Left colon (tissue), 2 donors: ENCODE measurements at regions not wholly inside any gene's neighbourhood (a gene's known extent, or its start where the extent isn't known, plus 50 kb on each side); places are given as distances from the start of the nearest gene placed in this dataset.
"Not testable (repeated sequence)": the region's sequence is repeated elsewhere in the genome, so short reads cannot be mapped to it uniquely, and the experiment has no call there.

ENCODE experiments used
- ATAC-seq: fragments of 200-7000 bp; cut with Tn5 transposase; one replicate; pipeline ENCODE4 v1.9.1; 2020; ENCODE audit warnings: mild to moderate bottlenecking, moderate library complexity
- DNase-seq, 2 donors: peaks; one replicate each; pipeline ENCODE4 v3.0.0-alpha.2; 2020
- intact Hi-C, 2 donors: fragments of 100-400 bp; cut with DNase I in 1 of 2; cut with micrococcal nuclease in 1 of 2; formaldehyde crosslinking; loops; one replicate each; pipeline versions ENCODE4 v1.11.2 to v1.14.0; 2022; cut with DNase I, micrococcal nuclease
- donor health status: DM: no; HTN: no; CAD: no.
- donor health status: DM: yes; HTN: yes; CAD: no.

DNA sequence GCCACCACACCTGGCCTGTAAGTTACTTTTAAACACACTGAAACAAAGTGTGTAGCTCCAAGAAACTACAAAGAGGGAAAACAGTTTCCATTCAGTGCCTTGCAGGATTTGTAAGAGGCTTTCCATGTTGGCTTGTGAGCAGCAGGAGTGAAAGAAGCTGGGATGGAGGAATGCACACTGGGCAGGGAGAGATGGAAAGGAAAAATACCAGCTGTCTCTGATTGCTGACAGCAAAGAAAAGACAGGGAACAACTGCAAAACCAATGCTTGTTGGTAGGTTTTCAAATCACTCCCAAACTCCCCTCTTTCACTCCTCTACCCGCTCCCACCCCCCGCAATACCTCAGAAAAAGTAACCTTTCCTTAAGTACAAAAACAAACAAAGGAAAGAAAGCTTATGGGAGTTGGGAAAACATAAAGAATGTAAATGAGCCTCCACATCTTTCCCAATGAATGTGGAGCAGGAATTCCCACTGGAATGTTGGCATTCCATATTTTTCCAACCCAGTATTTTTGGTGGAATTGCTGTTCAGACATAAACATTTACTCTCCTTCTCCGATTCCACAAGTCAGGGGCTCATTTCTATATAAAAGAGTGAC, 166.1 kb downstream of the THBS2 start:
- intact Hi-C loops = no loop called here
- ATAC-seq = no peak
- DNase-seq = no peak

- not testable (repeated sequence) for ATAC-seq
Measured at GRCh38 chr6:169086616-169087015, 167.0 kb downstream of the THBS2 start.

GRCh38 chr6:169086020-169086419, 167.6 kb downstream of the THBS2 start:
- intact Hi-C loops = no loop called here
- ATAC-seq = no peak
- DNase-seq = no peak

More at GRCh38 chr6:169086616-169087015, 167.0 kb downstream of the THBS2 start:
- intact Hi-C loops, DNase-seq: not testable (repeated sequence)

DNA sequence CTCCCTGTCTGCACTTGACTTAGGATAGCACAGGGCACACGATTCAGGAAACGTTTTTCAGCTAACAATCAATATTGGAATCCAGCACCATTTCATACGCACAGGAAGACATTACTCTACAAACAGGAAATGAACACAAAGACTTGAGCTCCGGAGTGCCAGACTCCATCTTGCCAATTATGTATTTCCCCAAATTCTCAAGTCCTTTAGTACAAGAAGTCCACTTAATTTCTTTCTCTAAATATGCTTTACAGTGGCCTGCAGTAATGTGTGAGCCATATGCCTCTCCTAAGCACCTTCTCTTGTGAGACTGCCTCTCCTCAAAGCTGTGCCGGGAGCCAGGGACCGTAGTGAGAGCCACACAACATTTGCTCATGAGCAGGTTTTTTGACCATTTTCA, 168.2 kb downstream of the THBS2 start:
- DNase-seq = no peak
- intact Hi-C loops = no loop called here
- no peak for ATAC-seq

DNA sequence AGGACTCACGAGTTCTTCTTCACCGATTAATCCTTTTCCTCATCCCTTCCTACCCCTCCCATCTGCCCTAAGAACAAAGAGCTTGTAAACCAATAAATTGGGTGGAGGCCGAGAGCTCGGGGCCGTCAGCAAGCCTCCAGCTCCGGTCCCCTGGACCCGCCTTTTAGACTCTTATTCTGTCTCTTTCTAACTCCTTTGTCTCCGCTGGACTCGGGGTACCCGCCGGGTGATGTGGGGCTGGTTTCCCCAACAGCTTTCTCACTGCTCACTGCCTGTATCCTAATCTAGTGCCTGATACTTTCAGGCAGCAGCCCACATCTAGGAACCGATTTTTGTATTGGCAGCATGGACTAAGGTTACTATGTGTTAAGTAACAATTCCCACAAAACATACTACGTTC, 169.1 kb downstream of the THBS2 start:
- DNase-seq, intact Hi-C loops, ATAC-seq: not testable (repeated sequence)

- DNase-seq (no peak), ATAC-seq (no peak)
- intact Hi-C loops = no loop called here
Measured at GRCh38 chr6:169084067-169084466, 169.6 kb downstream of the THBS2 start.

DNA sequence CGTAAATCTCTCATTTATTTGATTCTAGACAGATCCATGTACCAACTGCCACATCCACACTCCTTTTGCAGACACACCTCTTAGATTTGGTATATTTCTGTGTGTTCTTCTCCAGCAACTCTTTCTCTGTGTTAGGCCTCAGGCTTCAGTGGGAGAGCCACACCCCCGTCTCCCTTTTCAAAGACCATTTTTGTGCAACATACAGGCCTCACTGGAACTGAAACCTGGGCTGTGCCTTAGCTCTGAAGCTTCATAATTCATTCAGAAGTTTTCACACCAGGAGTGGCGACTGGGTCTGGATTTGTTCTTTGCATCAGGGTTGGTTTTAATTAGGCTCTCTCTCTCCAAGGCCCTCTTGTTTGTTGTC, 170.2 kb downstream of the THBS2 start:
- ATAC-seq (no peak), DNase-seq (no peak)
- intact Hi-C loops = no loop called here

GRCh38 chr6:169082817-169083507, 170.7 kb downstream of the THBS2 start:
- no peak for ATAC-seq
- no peak for DNase-seq
- intact Hi-C loops = no loop called here

GRCh38 chr6:169082093-169082492, 171.6 kb downstream of the THBS2 start:
- no peak for DNase-seq
- intact Hi-C loops = no loop called here
- ATAC-seq = no peak

DNA sequence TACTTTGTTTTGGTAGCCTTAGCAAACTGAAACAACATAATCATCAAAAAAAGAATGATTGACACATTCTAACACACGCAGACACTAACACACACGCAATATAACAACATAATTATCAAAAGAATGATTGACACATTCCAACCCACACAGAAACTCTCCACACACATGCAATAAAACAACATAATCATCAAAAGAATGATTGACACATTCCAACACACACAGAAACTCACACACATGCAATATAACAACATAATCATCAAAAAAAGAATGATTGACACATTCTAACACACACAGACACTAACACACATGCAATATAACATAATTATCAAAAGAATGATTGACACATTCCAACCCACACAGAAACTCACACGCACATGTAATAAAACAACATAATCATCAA, 172.4 kb downstream of the THBS2 start:
- ATAC-seq (no peak), DNase-seq (no peak)
- intact Hi-C loops = no loop called here

DNA sequence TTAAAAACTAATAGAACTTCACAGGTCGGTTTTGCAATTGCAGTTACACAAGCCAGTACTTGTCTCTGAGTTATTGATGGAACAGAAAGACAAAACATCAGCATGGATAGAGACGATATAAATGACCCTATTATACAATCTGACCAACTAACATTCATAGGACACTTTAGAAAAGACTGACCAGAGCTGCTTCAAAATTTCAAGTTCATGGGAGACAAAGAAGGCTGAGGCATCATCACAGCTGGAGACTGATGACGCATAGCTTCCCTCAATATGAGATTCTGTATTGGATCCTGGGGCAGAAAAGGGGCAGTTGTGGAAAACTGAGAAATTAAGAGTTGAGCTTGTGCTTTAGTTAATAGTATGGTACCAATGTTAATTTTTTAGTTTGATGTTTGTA, 174.0 kb downstream of the THBS2 start:
- DNase-seq = no peak
- ATAC-seq = no peak
- intact Hi-C loops = no loop called here

GRCh38 chr6:169078399-169079145, 175.1 kb downstream of the THBS2 start:
- ATAC-seq = no peak
- DNase-seq = no peak
- intact Hi-C loops = no loop called here

- ATAC-seq (no peak), DNase-seq (no peak)
- intact Hi-C loops = no loop called here
Measured at GRCh38 chr6:169075915-169076654, 177.6 kb downstream of the THBS2 start.

DNA sequence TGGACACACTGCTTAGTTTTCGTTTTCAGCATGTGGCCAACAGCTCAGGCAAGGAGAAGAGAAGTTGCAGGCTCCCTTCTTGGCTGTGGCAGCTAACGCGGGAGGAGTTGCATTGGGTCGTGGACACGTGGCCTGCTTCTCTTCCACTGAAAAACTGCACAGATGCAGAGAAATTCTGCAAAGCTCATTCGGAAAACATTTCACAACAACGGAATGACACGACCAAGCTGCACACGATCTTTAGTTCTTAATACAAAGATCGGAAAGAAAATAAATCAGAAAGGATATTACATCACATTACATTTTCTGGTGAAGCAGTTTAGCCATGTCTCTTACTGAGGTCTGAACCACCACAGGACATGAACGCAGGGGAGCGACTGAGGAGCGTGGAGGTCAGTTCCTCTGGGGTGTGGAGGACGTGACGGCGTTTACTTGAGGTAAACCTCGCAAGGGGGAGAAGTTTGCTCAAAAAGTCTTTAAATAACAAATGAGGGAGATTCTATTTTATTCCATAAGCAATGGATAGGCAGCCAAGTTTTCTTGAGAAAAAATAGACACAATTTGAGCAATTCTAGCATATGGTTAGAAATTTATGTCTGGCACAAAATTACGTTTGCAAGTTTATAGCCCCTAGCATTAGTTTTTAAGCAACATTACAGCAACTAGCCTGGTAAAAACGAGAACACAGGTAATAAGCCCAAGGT, 178.3 kb downstream of the THBS2 start:
- ATAC-seq (no peak), DNase-seq (peak in 1 of 2 donors; percentile 73)
- intact Hi-C loops = no loop called here

DNA sequence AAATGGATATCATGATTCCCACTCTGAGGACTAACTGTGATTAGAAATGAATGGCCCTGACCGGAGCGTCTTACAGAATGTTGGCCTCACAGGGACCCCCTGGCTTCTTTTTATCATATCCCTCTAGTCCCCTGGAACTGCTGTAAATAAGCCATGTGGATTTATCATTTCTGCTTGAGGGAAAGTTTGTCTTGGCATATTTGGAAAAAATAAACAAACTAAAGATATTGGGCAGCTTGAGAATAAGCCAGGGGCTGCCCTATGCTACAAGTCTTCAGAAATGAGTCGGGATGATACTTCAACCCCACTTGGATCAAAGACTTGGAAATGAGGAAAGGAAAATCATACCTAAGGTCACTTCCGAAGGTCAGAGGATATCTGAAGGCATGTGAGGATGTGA, 179.1 kb downstream of the THBS2 start:
- no peak for DNase-seq
- intact Hi-C loops = no loop called here
- no peak for ATAC-seq

DNA sequence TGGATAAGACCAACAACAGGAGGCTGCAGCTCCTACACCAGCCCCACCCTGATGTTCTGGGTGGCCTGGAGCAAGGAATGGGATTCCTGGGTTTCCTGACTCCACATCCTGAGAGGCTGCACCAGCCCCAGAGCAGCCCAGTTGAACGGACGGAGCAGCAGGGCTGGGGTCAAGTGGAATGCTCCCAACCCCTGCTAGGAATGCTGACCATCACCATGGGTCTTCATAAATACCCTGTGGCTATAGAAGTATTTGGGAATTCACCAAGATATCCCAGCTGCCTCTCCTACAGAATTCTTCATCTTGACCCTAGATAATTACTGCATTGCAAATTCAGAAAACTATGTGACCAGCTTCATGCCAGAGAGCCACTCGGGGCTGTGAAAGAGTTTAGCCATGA, 180.3 kb downstream of the THBS2 start:
- no peak for ATAC-seq
- DNase-seq = no peak
- intact Hi-C loops = no loop called here

- no peak for ATAC-seq
- intact Hi-C loops = no loop called here
- no peak for DNase-seq
Measured at GRCh38 chr6:169072127-169073042, 181.3 kb downstream of the THBS2 start.

DNA sequence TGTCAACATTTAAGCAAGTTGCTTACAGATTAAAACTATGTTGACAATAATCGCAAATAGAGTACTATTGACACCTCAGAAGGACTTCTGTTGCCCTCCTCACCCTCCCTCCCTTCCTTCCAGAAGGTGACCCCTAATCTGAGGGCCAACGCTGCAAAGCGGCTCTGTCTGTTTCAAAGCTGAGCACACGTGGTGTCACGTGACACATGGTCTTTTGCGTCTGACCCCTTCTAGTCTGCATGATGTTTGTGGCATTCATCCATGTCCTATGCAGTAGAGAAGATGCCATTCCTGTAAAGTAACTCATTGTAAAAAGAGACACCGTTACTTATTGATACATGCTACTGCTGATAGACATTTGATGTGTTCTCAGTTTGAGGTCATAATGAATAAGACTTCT, 182.3 kb downstream of the THBS2 start:
- DNase-seq = no peak

More for the DNA sequence above, 182.3 kb downstream of the THBS2 start:
- intact Hi-C loops = no loop called here
- ATAC-seq = no peak
